A204.1 (cell line): ENCODE measurements at regions not wholly inside any gene's neighbourhood (a gene's known extent, or its start where the extent isn't known, plus 50 kb on each side); places are given as distances from the start of the nearest gene placed in this dataset.

Experiments
- FAIRE-seq: peaks from 2 replicates; lab custom pipeline; 2012; peaks lifted over from hg19 to GRCh38; lab: Jason Lieb, UNC

DNA sequence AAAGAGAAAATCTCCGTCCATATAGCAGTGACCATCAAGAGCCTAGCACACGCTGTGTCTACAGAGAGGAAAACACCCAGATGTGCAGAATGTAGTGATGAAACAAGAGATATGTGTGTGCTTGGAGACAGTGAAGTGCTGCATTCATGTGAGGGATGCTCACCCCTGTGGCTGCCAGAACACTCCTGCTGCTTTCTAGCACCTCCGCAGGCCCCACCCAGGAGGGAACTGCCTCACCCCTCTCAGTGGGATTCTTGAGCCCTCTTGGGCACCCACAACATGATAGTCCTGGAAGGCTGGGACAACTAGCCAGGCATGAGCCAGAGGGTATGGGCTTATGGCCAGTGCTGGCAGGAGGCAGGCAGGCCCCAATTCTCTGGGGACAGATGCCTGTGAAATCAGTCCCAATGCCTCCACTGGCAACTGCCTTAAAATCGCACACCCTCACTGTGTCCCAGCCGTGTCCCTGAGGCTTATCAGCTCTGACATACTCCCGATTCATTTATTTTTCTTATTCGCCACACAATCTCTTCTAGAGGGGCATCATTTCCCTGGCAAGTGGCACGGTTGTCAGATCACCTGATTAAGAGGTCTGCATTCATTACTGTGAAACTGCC, 73.2 kb upstream of the FSTL4 start:
- FAIRE-seq, result no peak

DNA sequence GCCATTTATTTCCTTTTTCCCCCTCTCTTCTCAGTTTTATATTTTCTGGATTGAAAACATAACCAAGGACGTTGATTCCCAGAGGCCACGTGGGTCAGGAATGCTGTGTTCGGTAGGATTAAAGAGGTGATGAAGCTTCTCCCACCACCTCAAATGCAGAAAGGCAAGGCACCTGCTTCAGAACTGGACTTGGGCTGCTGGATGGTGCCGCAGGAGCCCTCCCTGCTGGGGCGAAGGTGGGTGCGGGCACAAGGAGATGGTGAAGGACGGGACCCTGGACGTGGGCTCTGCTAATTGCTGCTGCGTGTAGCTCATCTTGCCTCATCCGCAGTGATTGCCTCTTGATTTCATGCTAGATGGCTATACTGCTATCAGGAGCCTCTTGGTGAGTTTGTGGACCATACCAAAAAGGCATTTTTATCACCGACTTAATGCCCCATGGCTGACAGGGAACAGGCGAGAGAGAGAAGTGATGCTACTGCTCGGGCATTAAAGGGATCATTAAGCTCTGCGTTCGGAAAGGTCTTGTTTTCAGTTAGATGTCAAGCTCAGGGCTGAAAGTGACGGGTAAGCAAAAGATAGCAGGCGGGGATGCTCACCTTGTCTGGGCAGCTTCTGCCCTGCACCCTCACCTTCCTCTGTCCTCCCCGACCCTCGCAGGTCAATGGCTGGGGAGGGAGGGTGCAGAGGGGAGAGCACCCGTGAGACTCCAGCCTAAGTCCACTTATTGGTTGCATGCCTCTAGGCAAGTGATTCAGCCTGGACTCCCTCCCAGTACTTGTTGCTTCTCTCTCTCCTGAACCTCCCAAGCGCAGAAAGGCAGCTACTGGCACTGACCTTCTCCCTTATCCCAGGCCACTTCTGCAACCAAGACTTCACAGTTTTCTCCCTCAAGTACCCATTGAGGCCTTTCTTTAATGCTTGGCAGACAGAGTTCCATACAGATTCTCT, 71.6 kb upstream of the FSTL4 start:
- FAIRE-seq, result no peak

GRCh38 chr5:133682451-133682850, 70.1 kb upstream of the FSTL4 start:
- no peak for FAIRE-seq

- FAIRE-seq, result no peak
These were observed 69.6 kb upstream of the FSTL4 start for GRCh38 chr5:133681896-133682295.

DNA sequence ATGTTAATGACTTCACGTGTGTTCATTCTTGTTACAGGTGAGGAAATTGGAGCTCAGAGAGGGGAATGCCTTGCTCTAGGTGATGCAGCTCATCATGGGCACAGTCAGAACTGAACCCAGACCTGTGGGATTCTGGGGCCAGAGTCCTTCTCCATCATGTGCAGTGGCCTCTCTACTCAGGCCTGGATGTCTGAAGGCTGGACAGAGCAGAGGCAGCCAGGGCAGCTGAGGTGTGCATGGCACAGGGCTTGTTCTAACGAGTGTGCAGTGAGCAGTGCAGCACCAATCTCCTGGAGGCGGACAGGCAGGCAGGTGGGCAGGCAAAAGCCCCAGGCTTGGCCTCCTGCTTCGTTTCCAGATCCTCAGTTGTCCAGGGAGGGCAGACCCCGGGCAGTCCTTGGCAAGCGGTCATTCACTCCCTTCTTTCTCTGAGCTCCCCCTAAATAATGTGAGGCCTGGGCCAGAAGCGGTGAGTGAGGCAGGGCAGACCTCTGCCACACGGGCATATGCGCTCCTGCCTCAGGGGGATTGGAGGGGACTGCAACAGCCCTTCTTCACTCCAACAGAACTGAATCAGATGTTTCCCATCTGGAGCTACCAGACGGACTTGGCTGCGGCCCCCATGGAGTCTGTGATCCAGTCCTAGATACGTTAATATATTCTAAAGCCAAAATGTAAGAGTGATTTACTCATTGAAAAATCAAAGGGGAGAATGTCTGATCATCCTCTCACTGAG, 68.7 kb upstream of the FSTL4 start:
- FAIRE-seq, result no peak

DNA sequence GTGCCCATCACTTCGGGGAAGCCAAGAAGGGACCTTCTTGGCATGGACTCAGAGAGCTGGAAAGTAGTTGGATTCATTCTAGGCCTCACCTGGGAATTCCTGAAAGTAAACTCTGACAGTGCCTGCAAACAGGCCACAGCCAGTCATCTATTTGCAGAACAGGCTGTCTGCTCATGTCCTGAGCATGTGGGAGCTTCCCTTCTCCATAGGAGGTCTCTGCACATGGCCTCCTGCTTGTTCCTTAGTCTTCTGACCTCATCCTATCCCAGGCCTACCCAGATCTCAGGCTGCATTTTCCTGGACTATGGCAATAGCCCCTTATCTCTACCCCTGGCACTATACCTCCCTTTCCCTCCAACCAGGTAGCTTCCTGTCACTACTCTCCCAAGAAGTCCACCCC, 67.2 kb upstream of the FSTL4 start:
- no peak for FAIRE-seq

- no peak for FAIRE-seq
These were observed 63.2 kb upstream of the FSTL4 start for GRCh38 chr5:133675376-133676154.

DNA sequence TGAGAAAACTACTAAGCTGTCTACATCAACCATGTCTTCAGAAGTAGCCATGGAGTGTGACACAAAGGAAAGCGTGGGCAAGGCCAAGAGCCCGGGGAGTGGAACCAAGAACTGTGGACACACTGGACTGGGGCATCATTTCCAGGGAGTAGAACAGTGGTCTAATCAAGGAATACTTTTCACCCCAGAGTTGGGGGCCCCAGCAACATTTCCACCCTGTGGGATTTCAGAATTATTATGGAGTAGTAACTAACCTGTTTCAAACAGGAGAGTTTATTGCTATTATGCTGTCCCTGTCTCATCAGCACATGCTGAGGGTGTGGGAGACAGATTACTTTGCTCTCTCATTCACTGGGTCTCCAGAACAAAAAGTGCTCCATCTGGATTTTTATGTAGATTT, 58.0 kb upstream of the FSTL4 start:
- no peak for FAIRE-seq

GRCh38 chr5:133669472-133669871, 57.1 kb upstream of the FSTL4 start:
- no peak for FAIRE-seq

- FAIRE-seq, result no peak
These were observed 56.1 kb upstream of the FSTL4 start for GRCh38 chr5:133668458-133668857.

DNA sequence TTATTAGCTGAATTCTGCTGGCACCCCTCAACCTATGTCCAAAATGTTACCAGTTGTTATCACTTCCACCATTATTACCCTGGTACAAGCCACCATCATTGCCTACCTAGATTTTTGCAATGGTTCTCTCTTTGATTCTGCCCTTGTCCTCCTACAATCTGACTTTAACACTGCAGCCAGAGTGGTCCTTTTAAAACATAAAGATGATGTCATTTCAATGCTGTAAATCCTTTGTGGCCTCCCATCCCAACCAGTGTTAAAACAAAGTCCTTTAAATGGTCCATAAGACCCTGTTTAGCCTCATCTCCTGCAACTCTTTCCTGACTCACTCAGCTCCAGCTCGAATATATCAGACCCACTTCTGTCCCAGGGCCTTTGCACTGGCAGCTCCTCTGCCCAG, 54.9 kb upstream of the FSTL4 start:
- no peak for FAIRE-seq

GRCh38 chr5:133665571-133665970, 53.2 kb upstream of the FSTL4 start:
- FAIRE-seq, result no peak

GRCh38 chr5:133664422-133664821, 52.1 kb upstream of the FSTL4 start:
- FAIRE-seq, result no peak

DNA sequence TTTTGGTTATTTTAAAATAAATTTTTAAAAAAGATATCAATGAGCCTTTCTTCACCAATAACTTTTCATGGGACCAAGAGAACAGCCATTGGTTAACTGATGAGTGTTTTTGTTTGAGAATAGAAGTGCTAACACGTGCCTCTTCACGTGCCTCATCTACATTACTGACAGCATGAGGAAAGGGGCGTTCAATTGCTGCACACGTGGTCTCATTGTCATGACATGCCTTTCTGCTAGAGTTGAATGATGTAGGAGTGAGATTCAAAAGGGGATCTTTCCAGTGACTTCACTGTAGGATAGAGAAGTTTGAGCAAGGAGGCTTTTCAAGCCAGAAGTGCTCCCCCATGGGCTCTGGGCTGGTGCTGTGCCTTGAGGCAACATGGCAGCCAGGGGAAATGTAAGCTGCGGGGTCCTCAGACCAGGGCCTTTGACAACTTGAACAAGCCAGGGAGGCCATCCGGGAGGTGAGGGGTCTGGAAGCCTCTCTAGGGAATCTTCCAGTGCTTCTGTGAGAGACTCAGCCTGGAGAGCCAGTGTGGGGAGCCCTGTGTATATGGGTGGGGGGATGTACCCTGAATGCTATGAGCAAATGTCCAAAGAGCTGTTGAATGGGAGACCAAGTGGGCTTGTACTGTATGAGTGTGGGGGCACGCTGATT, 51.2 kb upstream of the FSTL4 start:
- FAIRE-seq, result no peak

GRCh38 chr5:133662578-133662977, 50.2 kb upstream of the FSTL4 start:
- no peak for FAIRE-seq
